ENCODE measurements at regions not wholly inside any gene's neighbourhood (a gene's known extent, or its start where the extent isn't known, plus 50 kb on each side); places are given as distances from the start of the nearest gene placed in this dataset.

DNA sequence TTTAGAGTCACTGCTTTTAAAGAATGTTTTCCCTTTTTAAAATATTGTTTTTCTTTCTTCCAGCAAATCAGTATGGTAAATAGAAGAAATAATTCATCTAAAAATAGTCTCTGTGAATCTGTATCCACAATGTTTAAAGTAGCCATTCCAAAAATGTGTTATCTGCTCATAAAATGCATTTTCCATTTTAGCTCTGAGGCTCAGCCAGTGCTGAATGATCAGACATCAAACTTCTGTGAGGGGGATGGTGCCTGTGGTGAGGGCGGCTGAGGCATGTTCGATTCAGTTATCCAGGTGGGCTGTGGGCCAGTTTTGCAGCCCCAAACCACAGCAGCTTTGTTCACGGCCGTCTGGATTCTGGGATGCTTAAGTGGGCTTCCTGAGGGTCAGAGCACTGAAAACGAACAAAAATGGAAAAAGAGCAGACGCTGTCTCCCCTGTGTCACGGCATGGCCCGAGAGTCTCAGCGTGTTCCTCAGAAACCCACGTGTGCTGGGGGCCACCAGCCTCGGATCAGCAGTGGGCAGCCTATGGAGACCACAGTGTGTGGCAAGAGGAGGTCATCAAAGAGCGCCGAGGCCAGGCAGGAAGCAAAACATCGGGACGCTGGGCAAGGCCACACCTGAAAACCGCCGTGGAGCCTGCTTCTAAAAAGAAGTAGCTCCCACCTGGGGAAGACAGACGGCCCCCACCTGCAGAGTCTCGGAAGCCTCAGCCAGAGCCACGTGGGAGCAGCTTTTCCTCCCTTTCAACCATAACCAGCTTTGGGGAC, 134.9 kb upstream of the THBS2 start:
- ATAC-seq (no peak), DNase-seq (no peak)
- H3K36me3 ChIP-seq (ENCODE audit: low read depth, low read length), result no peaks in the 10 kb centered on the region
- H3K4me3 ChIP-seq (ENCODE audit: low read length), result no peak overlapping the region
- H3K9me3 ChIP-seq (ENCODE audit: low read length), result no peaks in the 10 kb centered on the region
- H3F3A ChIP-seq (ENCODE audit: low read length, unreplicated experiment), result no peaks in the 10 kb centered on the region
- no peaks in the 10 kb centered on the region for H3K27me3 ChIP-seq (ENCODE audit: low read length)
- intact Hi-C loops (cut with micrococcal nuclease), result no loop called here
- no peak for TF ChIP-seq EZH2 (IDR thresholded peaks at IDR 0.05; ENCODE audit: low read length, unreplicated experiment)
- TF ChIP-seq, protein P1, sequence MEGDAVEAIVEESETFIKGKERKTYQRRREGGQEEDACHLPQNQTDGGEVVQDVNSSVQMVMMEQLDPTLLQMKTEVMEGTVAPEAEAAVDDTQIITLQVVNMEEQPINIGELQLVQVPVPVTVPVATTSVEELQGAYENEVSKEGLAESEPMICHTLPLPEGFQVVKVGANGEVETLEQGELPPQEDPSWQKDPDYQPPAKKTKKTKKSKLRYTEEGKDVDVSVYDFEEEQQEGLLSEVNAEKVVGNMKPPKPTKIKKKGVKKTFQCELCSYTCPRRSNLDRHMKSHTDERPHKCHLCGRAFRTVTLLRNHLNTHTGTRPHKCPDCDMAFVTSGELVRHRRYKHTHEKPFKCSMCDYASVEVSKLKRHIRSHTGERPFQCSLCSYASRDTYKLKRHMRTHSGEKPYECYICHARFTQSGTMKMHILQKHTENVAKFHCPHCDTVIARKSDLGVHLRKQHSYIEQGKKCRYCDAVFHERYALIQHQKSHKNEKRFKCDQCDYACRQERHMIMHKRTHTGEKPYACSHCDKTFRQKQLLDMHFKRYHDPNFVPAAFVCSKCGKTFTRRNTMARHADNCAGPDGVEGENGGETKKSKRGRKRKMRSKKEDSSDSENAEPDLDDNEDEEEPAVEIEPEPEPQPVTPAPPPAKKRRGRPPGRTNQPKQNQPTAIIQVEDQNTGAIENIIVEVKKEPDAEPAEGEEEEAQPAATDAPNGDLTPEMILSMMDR (conservative IDR thresholded peaks at IDR 0.05; ENCODE audit: low read depth, low read length), result no peak
- TF ChIP-seq EZH2phosphoT487 (IDR thresholded peaks at IDR 0.05; ENCODE audit: borderline replicate concordance, low read length), result no peak
- H4K20me1 ChIP-seq (ENCODE audit: low read length), result no peaks in the 10 kb centered on the region
- H3K9me2 ChIP-seq (replicated peaks; ENCODE audit: low read length), result no peaks in the 10 kb centered on the region
- H3K79me2 ChIP-seq (ENCODE audit: low read length), result no peaks in the 10 kb centered on the region
- no peak overlapping the region for H2AFZ ChIP-seq (ENCODE audit: low read length)
- POLR2A ChIA-PET (ENCODE audit: unreplicated experiment), result no interaction called here
- no peak overlapping the region for H3K4me2 ChIP-seq (ENCODE audit: low read length)
- no TSS peak for BruUV-seq (replicated peaks)
- H3K27ac ChIP-seq (ENCODE audit: low read length), result no peak overlapping the region
- CTCF ChIA-PET, result no interaction called here
- H3K4me1 ChIP-seq (ENCODE audit: insufficient read depth, low read length), result no peaks in the 10 kb centered on the region
- no peak overlapping the region for H3K9ac ChIP-seq (ENCODE audit: low read length)

- no peak overlapping the region for H2AFZ ChIP-seq (ENCODE audit: low read length)
- H3K27me3 ChIP-seq (ENCODE audit: low read length), result no peaks in the 10 kb centered on the region
- no TSS peak for BruUV-seq (replicated peaks)
- no peak overlapping the region for H3K4me3 ChIP-seq (ENCODE audit: low read length)
- no peak for DNase-seq
- no peaks in the 10 kb centered on the region for H3K36me3 ChIP-seq (ENCODE audit: low read depth, low read length)
- no peaks in the 10 kb centered on the region for H3K9me3 ChIP-seq (ENCODE audit: low read length)
- TF ChIP-seq EZH2phosphoT487 (IDR thresholded peaks at IDR 0.05; ENCODE audit: borderline replicate concordance, low read length) (no peak), EZH2 (IDR thresholded peaks at IDR 0.05; ENCODE audit: low read length, unreplicated experiment) (no peak)
- TF ChIP-seq, protein P1 (conservative IDR thresholded peaks at IDR 0.05; ENCODE audit: low read depth, low read length), result no peak
- H4K20me1 ChIP-seq (ENCODE audit: low read length), result no peaks in the 10 kb centered on the region
- no peaks in the 10 kb centered on the region for H3K79me2 ChIP-seq (ENCODE audit: low read length)
- no peak overlapping the region for H3K27ac ChIP-seq (ENCODE audit: low read length)
- no peak for ATAC-seq
- H3K4me1 ChIP-seq (ENCODE audit: insufficient read depth, low read length), result no peaks in the 10 kb centered on the region
- CTCF ChIA-PET, result no interaction called here
- H3K4me2 ChIP-seq (ENCODE audit: low read length), result no peak overlapping the region
- no peaks in the 10 kb centered on the region for H3F3A ChIP-seq (ENCODE audit: low read length, unreplicated experiment)
- intact Hi-C loops (cut with micrococcal nuclease), result no loop called here
- no peaks in the 10 kb centered on the region for H3K9me2 ChIP-seq (replicated peaks; ENCODE audit: low read length)
- no peak overlapping the region for H3K9ac ChIP-seq (ENCODE audit: low read length)
- POLR2A ChIA-PET (ENCODE audit: unreplicated experiment), result no interaction called here
These were observed 134.2 kb upstream of the THBS2 start for GRCh38 chr6:169387809-169388383.

- POLR2A ChIA-PET (ENCODE audit: unreplicated experiment), result no interaction called here
These were observed 132.9 kb upstream of the THBS2 start for GRCh38 chr6:169386411-169387057.

More at GRCh38 chr6:169386411-169387057, 132.9 kb upstream of the THBS2 start:
- intact Hi-C loops (cut with micrococcal nuclease), result no loop called here
- no peak overlapping the region for H3K9ac ChIP-seq (ENCODE audit: low read length)
- no peak overlapping the region for H3K4me3 ChIP-seq (ENCODE audit: low read length)
- no peaks in the 10 kb centered on the region for H3K4me1 ChIP-seq (ENCODE audit: insufficient read depth, low read length)
- BruUV-seq (replicated peaks), result no TSS peak
- H3K27me3 ChIP-seq (ENCODE audit: low read length), result no peaks in the 10 kb centered on the region
- H3K79me2 ChIP-seq (ENCODE audit: low read length), result no peaks in the 10 kb centered on the region
- H2AFZ ChIP-seq (ENCODE audit: low read length), result no peak overlapping the region
- H3K4me2 ChIP-seq (ENCODE audit: low read length), result no peak overlapping the region
- H3K9me2 ChIP-seq (replicated peaks; ENCODE audit: low read length), result no peaks in the 10 kb centered on the region
- no peaks in the 10 kb centered on the region for H3K36me3 ChIP-seq (ENCODE audit: low read depth, low read length)
- ATAC-seq, result no peak
- TF ChIP-seq EZH2 (IDR thresholded peaks at IDR 0.05; ENCODE audit: low read length, unreplicated experiment) (no peak), EZH2phosphoT487 (IDR thresholded peaks at IDR 0.05; ENCODE audit: borderline replicate concordance, low read length) (no peak)
- TF ChIP-seq, protein P1 (conservative IDR thresholded peaks at IDR 0.05; ENCODE audit: low read depth, low read length), result no peak
- no peaks in the 10 kb centered on the region for H3F3A ChIP-seq (ENCODE audit: low read length, unreplicated experiment)
- no peaks in the 10 kb centered on the region for H3K9me3 ChIP-seq (ENCODE audit: low read length)
- no peak overlapping the region for H3K27ac ChIP-seq (ENCODE audit: low read length)
- DNase-seq, result no peak
- CTCF ChIA-PET, result no interaction called here
- no peaks in the 10 kb centered on the region for H4K20me1 ChIP-seq (ENCODE audit: low read length)

All from PC-3 (cell line).